ENCODE measurements at regions not wholly inside any gene's neighbourhood (a gene's known extent, or its start where the extent isn't known, plus 50 kb on each side); places are given as distances from the start of the nearest gene placed in this dataset.

- TF ChIP-seq FOS (IDR thresholded peaks at IDR 0.05; ENCODE audit: borderline replicate concordance, insufficient read depth, low read length) (no peak), POLR2A (IDR thresholded peaks at IDR 0.05; ENCODE audit: low read depth, low read length) (no peak), CTCF (IDR thresholded peaks at IDR 0.05; ENCODE audit: extremely low read depth in 1 of 2, insufficient read depth in 1 of 2, low read depth in 1 of 2, low read length in 2 of 2) (no peak), POLR2AphosphoS5 (IDR thresholded peaks at IDR 0.05; ENCODE audit: insufficient read depth, low read depth, low read length) (no peak), JUN (IDR thresholded peaks at IDR 0.05; ENCODE audit: borderline replicate concordance, insufficient read depth, insufficient read length, low read depth) (no peak), MYC (IDR thresholded peaks at IDR 0.05; ENCODE audit: low read depth, low read length) (no peak), EZH2 (IDR thresholded peaks at IDR 0.05; ENCODE audit: borderline replicate concordance, low read depth, low read length, severe bottlenecking) (no peak)
- TF ChIP-seq, protein P1, sequence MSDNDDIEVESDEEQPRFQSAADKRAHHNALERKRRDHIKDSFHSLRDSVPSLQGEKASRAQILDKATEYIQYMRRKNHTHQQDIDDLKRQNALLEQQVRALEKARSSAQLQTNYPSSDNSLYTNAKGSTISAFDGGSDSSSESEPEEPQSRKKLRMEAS (IDR thresholded peaks at IDR 0.05; ENCODE audit: insufficient read depth, insufficient read length), result no peak
Measured at GRCh38 chr12:46435029-46435428, 62.5 kb upstream of the SLC38A2 start.

Measured in endothelial cell of umbilical vein (primary cell).